Testis (tissue), 2 donors: ENCODE measurements at regions not wholly inside any gene's neighbourhood (a gene's known extent, or its start where the extent isn't known, plus 50 kb on each side); places are given as distances from the start of the nearest gene placed in this dataset.

ENCODE experiments used
- POLR2A ChIP-seq: fragments of 450-650 bp; IDR thresholded peaks from one replicate; pipeline ENCODE4 v1.6.1; 2017; ENCODE audit warnings: antibody characterized with exemption, mild to moderate bottlenecking, moderate library complexity
- TF ChIP-seq, protein P1 (sequence below), 3 experiments: fragments of 450-650 bp in 2 of 3; fragments of 200-600 bp in 1 of 3; sonication (generic) in 1 of 3; IDR thresholded peaks; one replicate each; pipeline ENCODE4 v1.5.1; 2016 to 2019; ENCODE audit warnings: antibody characterized with exemption in 3 of 3, mild to moderate bottlenecking in 2 of 3, moderate library complexity in 1 of 3

DNA sequence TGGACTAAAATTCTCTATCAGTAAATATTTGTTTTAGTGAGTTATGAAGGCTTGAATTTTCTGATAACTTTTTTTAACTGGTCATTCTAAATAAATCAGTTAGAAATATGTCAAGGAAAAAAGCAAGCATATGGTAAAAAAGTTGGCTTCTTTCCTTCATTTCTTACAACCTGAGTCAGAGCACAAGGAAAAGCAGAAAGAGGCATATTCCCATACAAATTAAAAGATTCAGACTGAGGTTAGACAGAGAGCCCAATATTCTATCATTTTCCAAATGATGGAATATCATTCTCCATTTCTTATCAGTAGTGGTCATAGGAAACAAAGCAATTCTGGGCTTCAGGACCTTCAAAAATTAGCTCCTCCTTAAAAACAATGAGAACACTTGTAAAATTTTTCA lies 732.1 kb downstream of the MAT2B start:
- TF ChIP-seq, protein P1, sequence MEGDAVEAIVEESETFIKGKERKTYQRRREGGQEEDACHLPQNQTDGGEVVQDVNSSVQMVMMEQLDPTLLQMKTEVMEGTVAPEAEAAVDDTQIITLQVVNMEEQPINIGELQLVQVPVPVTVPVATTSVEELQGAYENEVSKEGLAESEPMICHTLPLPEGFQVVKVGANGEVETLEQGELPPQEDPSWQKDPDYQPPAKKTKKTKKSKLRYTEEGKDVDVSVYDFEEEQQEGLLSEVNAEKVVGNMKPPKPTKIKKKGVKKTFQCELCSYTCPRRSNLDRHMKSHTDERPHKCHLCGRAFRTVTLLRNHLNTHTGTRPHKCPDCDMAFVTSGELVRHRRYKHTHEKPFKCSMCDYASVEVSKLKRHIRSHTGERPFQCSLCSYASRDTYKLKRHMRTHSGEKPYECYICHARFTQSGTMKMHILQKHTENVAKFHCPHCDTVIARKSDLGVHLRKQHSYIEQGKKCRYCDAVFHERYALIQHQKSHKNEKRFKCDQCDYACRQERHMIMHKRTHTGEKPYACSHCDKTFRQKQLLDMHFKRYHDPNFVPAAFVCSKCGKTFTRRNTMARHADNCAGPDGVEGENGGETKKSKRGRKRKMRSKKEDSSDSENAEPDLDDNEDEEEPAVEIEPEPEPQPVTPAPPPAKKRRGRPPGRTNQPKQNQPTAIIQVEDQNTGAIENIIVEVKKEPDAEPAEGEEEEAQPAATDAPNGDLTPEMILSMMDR (IDR thresholded peaks at IDR 0.05): no peak
- TF ChIP-seq POLR2A: no peak
